CD8-positive, alpha-beta memory T cell (primary cell): ENCODE measurements at regions not wholly inside any gene's neighbourhood (a gene's known extent, or its start where the extent isn't known, plus 50 kb on each side); places are given as distances from the start of the nearest gene placed in this dataset.

Experiments used
- CTCF ChIA-PET: fragments of 350-600 bp; sonication (Branson Sonifier 250); formaldehyde crosslinking; loops from one replicate; lab custom pipeline; 2021; ENCODE audit warnings: antibody characterized with exemption; lab: Charles Lee
- POLR2A ChIA-PET: fragments of 350-600 bp; sonication (Branson Sonifier 250); formaldehyde crosslinking; loops from one replicate; lab custom pipeline; 2021; ENCODE audit warnings: antibody characterized with exemption; lab: Charles Lee
- DNase-seq, 5 donors: peaks; one replicate each; pipeline versions ENCODE4 v3.0.0 to v3.0.0-alpha.2; 2020 to 2022; ENCODE audit warnings: mixed read lengths in 1 of 5
- H3K27ac ChIP-seq: one replicate; pipeline ENCODE4 v1.7.0; 2013; ENCODE audit warnings: low read depth, mild to moderate bottlenecking, low read length, moderate library complexity
- H3K27me3 ChIP-seq: 2 replicates; pipeline ENCODE4 v1.7.0; 2013; ENCODE audit warnings: low read length, mild to moderate bottlenecking; ENCODE audit not compliant: insufficient read depth, poor library complexity, severe bottlenecking
- H3K36me3 ChIP-seq: 2 replicates; pipeline ENCODE4 v1.7.0; 2013; ENCODE audit warnings: mild to moderate bottlenecking, low read length, moderate library complexity; ENCODE audit not compliant: insufficient read depth
- H3K4me1 ChIP-seq: 2 replicates; pipeline ENCODE4 v1.7.0; 2013; ENCODE audit warnings: mild to moderate bottlenecking, low read length, moderate library complexity; ENCODE audit not compliant: insufficient read depth
- H3K4me3 ChIP-seq: 2 replicates; pipeline ENCODE4 v1.7.0; 2013; ENCODE audit warnings: mild to moderate bottlenecking, low read length
- H3K9me3 ChIP-seq: 2 replicates; pipeline ENCODE4 v1.7.0; 2013; ENCODE audit warnings: mild to moderate bottlenecking, low read length
- H3K27ac Mint-ChIP-seq, 8 donors: one replicate each; pipeline ENCODE4 v1.8.0; 2020 to 2021; ENCODE audit warnings: mixed read lengths in 8 of 8, mild to moderate bottlenecking in 6 of 8, inconsistent platforms in 3 of 8, moderate library complexity in 3 of 8
- H3K27me3 Mint-ChIP-seq, 2 donors: one replicate each; pipeline ENCODE4 v1.8.0; 2020 to 2021; ENCODE audit warnings: mixed read lengths in 2 of 2, mild to moderate bottlenecking in 1 of 2, moderate library complexity in 1 of 2
- H3K36me3 Mint-ChIP-seq, 3 donors: one replicate each; pipeline ENCODE4 v1.8.0; 2020 to 2021; ENCODE audit warnings: mixed read lengths in 3 of 3, inconsistent platforms in 1 of 3, mild to moderate bottlenecking in 1 of 3
- H3K4me1 Mint-ChIP-seq, 3 donors: one replicate each; pipeline ENCODE4 v1.8.0; 2020 to 2021; ENCODE audit warnings: mixed read lengths in 3 of 3, inconsistent platforms in 1 of 3, mild to moderate bottlenecking in 1 of 3
- H3K4me3 Mint-ChIP-seq, 7 donors: one replicate each; pipeline ENCODE4 v1.8.0; 2020 to 2021; ENCODE audit warnings: mixed read lengths in 7 of 7, mild to moderate bottlenecking in 6 of 7, moderate library complexity in 4 of 7, inconsistent platforms in 2 of 7
- H3K9me3 Mint-ChIP-seq, 5 donors: one replicate each; pipeline ENCODE4 v1.8.0; 2020 to 2022; ENCODE audit warnings: mixed read lengths in 5 of 5, mild to moderate bottlenecking in 3 of 5, moderate library complexity in 2 of 5, inconsistent platforms in 1 of 5

DNA sequence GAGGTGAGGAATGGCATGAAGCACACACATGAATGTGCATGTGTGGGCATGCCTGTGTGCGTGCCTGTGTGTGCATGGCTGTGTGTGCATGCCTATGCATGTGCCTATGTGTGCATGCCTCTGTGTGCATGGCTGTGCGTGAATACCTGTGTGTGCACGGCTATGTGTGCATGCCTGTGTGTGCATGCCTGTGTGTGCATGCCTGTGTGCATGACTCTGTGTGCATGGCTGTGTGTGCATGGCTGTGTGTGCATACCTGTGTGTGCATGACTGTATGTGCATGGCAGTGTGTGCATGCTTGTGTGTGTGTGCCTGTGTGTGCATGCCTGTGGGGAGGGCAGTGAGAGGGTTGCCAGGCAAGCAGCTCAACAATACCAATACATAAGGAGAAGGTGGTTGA is 276.5 kb upstream of the ERCC4 start:
- no peaks in the 10 kb centered on the region for H3K36me3 ChIP-seq
- Mint-ChIP-seq H3K4me1 (no peaks in the 10 kb centered on the region), H3K27me3 (peaks cover 0 to 2% of the 10 kb centered on the region in 2 donors), H3K27ac (no peak overlapping the region), H3K36me3 (no peaks in the 10 kb centered on the region), H3K9me3 (peaks cover 0 to 7% (median 2%) of the 10 kb centered on the region in 5 donors), H3K4me3 (no peak overlapping the region)
- H3K27me3 ChIP-seq = no peaks in the 10 kb centered on the region
- no peak for DNase-seq
- ChIA-PET POLR2A (no interaction called here), CTCF (no interaction called here)
- H3K9me3 ChIP-seq = no peaks in the 10 kb centered on the region
- no peak overlapping the region for H3K27ac ChIP-seq
- H3K4me1 ChIP-seq = no peaks in the 10 kb centered on the region
- H3K4me3 ChIP-seq = no peak overlapping the region

DNA sequence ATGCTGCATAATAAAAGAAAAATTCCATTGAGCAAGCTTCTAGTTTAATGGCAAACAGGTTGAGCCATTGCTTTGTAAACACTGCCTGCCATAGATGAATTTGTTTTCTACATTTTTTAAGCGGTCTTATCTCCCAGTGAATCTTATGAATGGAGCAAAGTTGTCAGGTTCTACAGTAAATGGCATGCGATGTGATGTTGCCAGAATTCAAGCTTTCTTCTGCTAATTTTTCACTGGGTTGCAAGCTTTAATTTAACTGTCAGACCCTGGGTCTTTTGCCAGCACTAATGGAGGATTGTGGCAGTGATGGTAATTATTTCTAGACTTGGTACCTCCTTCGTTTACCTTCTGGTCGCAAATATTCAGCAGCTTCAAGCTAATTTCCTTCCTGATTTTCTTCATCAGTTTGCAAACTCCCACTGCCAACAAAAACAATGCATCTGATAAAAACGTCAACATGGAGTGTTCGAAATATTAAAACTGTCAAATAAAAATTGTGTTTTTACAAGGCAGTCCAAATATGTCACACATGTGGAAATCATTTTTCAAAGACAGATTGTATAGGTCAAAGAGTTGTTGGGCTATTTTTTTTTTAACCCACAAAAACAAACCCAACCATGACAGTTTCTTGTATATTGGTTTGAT is 274.2 kb upstream of the ERCC4 start:
- peaks cover 0 to 7% (median under 1%) of the 10 kb centered on the region in 5 donors for H3K9me3 Mint-ChIP-seq
- H3K27me3 Mint-ChIP-seq = peaks cover 0 to 2% of the 10 kb centered on the region in 2 donors
- Histone ChIP-seq H3K27ac (no peak overlapping the region), H3K4me1 (no peaks in the 10 kb centered on the region), H3K4me3 (no peak overlapping the region), H3K36me3 (no peaks in the 10 kb centered on the region), H3K9me3 (no peaks in the 10 kb centered on the region), H3K27me3 (no peaks in the 10 kb centered on the region)
- H3K4me1 Mint-ChIP-seq = no peaks in the 10 kb centered on the region
- DNase-seq = no peak
- POLR2A ChIA-PET = no interaction called here
- H3K27ac Mint-ChIP-seq = no peak overlapping the region
- H3K36me3 Mint-ChIP-seq = no peaks in the 10 kb centered on the region
- CTCF ChIA-PET = no interaction called here
- H3K4me3 Mint-ChIP-seq = no peak overlapping the region

DNA sequence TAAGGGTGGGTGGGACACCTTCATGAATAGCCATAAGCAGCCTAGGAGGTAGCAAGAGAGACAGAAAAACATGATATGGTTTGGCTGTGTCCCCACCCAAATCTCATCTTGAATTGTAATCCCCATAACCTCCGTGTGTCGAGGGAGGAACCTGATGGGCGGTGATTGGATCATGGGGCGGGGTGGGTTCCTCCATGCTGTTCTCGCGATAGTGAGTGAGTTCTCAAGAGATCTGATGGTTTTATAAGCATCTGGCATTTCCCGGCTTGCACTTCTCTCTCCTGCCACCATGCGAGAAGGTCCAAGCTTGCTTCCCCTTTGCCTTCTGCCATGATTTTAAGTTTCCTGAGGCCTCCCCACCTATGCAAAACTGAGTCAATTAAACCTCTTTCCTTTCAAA is 259.1 kb upstream of the ERCC4 start:
- ChIA-PET CTCF (no interaction called here), POLR2A (no interaction called here)
- peaks cover 0 to 2% (median 0%) of the 10 kb centered on the region in 3 donors for H3K36me3 Mint-ChIP-seq
- no peak overlapping the region for H3K27ac Mint-ChIP-seq
- no peak for DNase-seq
- no peaks in the 10 kb centered on the region for H3K9me3 Mint-ChIP-seq
- H3K27me3 Mint-ChIP-seq = peaks cover 0 to 1% of the 10 kb centered on the region in 2 donors
- Histone ChIP-seq H3K27ac (no peak overlapping the region), H3K4me1 (no peaks in the 10 kb centered on the region), H3K9me3 (no peaks in the 10 kb centered on the region), H3K36me3 (no peaks in the 10 kb centered on the region), H3K4me3 (no peak overlapping the region), H3K27me3 (no peaks in the 10 kb centered on the region)
- no peak overlapping the region for H3K4me3 Mint-ChIP-seq
- no peaks in the 10 kb centered on the region for H3K4me1 Mint-ChIP-seq

DNA sequence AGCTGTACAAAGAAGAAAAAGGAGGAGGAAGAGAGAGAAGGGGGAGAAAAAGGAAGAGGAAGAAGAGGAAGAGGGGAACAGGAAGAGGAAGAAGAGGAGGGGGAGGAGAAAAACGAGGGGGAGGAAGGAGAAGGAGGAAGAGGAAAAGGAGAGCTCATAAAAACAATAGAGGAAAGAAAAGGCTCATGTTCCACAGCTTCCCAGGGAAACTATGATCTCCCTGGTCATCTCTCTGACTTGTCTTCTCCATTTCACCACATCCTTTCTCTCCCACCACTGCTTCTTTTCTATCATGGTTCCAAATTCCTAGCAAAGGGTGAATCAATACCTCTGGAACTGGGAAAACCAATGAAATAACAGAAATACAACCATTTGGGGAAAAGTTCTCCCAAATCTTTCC is 254.1 kb upstream of the ERCC4 start:
- Histone ChIP-seq H3K27me3 (no peaks in the 10 kb centered on the region), H3K36me3 (no peaks in the 10 kb centered on the region), H3K4me1 (no peaks in the 10 kb centered on the region), H3K27ac (no peak overlapping the region), H3K4me3 (no peak overlapping the region), H3K9me3 (no peaks in the 10 kb centered on the region)
- H3K4me1 Mint-ChIP-seq = no peaks in the 10 kb centered on the region
- H3K27ac Mint-ChIP-seq = no peak overlapping the region
- H3K4me3 Mint-ChIP-seq = no peak overlapping the region
- DNase-seq = no peak
- peaks cover 0 to 3% of the 10 kb centered on the region in 2 donors for H3K27me3 Mint-ChIP-seq
- peaks cover 0 to 2% (median 0%) of the 10 kb centered on the region in 3 donors for H3K36me3 Mint-ChIP-seq
- POLR2A ChIA-PET = no interaction called here
- CTCF ChIA-PET = no interaction called here
- H3K9me3 Mint-ChIP-seq = peaks cover 0 to 5% (median 0%) of the 10 kb centered on the region in 5 donors

DNA sequence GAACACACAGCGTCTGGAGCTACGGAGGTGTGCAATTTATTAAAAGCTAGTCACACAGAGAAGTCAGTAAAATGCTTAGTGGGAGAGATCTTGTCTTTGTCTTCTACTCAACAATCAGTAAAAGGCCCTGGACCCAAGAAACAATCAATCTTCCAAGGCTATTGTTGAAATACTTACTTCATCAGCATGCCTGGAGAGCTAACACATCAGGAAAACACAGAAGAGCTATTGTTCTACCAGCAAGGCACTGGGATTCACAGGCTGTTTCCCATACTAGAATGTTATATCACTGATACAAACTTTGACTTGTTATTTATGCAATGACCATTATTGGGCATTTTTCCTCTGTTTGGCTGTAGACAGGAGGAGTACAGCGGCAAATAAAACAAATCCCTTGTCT is 247.8 kb upstream of the ERCC4 start:
- Mint-ChIP-seq H3K4me3 (no peak overlapping the region), H3K4me1 (no peaks in the 10 kb centered on the region), H3K9me3 (peaks cover 0 to 8% (median 3%) of the 10 kb centered on the region in 5 donors), H3K27me3 (peaks cover 0 to 3% of the 10 kb centered on the region in 2 donors), H3K27ac (no peak overlapping the region), H3K36me3 (no peaks in the 10 kb centered on the region)
- Histone ChIP-seq H3K4me1 (no peaks in the 10 kb centered on the region), H3K9me3 (no peaks in the 10 kb centered on the region), H3K27ac (no peak overlapping the region), H3K36me3 (no peaks in the 10 kb centered on the region), H3K27me3 (no peaks in the 10 kb centered on the region), H3K4me3 (no peak overlapping the region)
- no peak for DNase-seq
- ChIA-PET POLR2A (no interaction called here), CTCF (no interaction called here)

DNA sequence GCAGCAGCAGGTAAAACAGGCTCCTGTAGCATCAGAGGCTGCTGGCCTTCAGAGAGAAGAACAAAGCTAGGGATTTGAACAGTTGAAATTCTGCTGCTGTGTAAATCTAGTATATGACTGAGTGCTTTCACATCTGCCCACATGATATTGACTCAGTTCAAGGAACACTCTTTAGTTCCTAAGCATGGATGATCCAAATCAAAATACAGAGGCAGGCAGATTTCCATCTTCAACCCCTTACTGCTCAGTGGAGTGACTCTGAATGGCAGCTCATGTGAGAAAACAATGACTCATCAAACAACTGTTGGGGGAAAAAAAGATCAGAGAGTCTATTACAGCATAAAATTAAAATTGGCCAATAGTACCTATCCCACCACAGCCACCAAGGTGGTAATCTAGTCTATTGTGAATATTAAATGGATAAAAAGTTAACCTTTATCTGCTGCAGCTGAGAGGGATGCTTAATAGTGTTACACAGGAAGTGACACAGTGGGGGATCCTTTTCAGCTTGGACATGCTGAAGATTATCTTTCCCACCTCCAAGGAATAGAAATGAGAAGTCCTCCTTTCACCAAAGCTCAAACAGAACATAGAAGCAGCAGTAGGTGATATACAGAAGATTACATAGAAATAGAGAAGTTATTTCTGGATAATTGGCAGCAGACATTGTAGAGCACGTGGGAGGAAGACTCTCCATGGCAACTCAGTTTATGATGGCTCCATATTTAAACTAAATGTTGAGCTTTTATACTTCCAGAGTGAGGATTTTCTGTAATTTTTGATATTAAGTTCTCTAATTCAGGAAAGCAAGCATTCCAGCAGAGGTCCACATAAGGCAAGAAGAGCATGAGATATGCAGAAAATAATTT is 239.7 kb upstream of the ERCC4 start:
- Mint-ChIP-seq H3K4me1 (no peaks in the 10 kb centered on the region), H3K4me3 (no peak overlapping the region), H3K27me3 (no peaks in the 10 kb centered on the region), H3K9me3 (peaks cover 0 to 7% (median 6%) of the 10 kb centered on the region in 5 donors), H3K27ac (no peak overlapping the region), H3K36me3 (no peaks in the 10 kb centered on the region)
- CTCF ChIA-PET = no interaction called here
- Histone ChIP-seq H3K27ac (no peak overlapping the region), H3K4me3 (no peak overlapping the region), H3K36me3 (no peaks in the 10 kb centered on the region), H3K4me1 (no peaks in the 10 kb centered on the region), H3K27me3 (no peaks in the 10 kb centered on the region), H3K9me3 (no peaks in the 10 kb centered on the region)
- POLR2A ChIA-PET = no interaction called here
- DNase-seq = no peak

DNA sequence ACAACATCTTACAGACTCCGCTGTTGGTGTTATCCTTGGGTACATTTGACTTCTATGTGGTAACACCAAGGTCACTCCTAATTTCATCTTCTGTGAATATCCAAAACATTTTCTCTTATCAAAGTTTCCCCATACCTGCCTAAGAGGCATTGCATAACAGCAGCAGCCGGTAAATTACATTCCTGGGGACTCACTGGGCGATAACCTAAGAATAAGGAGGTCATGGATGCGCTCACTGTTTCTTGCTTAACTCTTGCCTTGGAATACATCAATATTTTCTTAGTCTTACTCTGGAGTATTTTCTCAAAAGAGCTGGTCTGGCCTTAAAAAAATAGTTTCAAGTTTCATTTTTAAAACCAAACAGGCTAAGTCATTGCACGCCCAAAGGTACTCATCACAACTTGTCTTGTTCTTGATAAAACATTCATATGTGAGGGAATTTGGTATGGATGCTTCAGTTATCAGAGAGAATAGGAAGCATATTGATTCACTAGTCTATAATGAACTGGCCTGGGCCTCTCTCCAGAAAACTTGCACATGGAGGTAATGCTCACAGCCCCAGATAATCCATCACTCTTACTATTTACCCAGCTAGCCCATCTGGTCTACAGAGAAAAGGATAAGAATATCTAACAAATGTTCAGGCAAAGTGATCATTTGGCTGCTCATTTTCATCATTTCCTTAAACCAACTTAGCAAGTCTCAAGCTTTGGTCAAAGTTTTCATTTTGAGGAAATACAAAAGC is 235.0 kb upstream of the ERCC4 start:
- H3K36me3 ChIP-seq = no peaks in the 10 kb centered on the region
- H3K27me3 Mint-ChIP-seq = peaks cover 0 to 3% of the 10 kb centered on the region in 2 donors
- no peak overlapping the region for H3K27ac ChIP-seq
- H3K27ac Mint-ChIP-seq = no peak overlapping the region
- no peak overlapping the region for H3K4me3 ChIP-seq
- ChIA-PET CTCF (no interaction called here), POLR2A (no interaction called here)
- H3K36me3 Mint-ChIP-seq = no peaks in the 10 kb centered on the region
- H3K4me3 Mint-ChIP-seq = no peak overlapping the region
- DNase-seq = no peak
- no peaks in the 10 kb centered on the region for H3K9me3 Mint-ChIP-seq
- H3K27me3 ChIP-seq = no peaks in the 10 kb centered on the region
- no peaks in the 10 kb centered on the region for H3K9me3 ChIP-seq
- no peaks in the 10 kb centered on the region for H3K4me1 Mint-ChIP-seq
- no peaks in the 10 kb centered on the region for H3K4me1 ChIP-seq

DNA sequence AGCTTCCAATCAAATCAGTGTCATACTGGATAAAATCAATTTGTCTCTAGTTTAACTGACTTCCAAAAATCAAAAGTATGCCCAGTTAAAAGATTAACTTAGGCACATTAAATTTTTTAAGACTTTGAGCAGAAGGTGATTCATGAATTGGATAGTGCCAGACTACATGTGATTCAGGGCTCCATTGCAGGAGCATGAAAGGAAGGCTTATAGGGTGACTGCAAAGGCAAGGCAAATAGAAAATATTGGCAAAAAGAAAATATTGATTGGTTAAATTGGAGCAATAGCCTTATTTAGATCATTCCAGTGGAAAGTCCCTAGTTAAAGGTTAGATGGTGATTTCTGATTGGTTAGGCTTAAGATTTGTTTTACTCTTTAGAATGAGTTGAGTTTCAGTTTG is 223.9 kb upstream of the ERCC4 start:
- POLR2A ChIA-PET = no interaction called here
- Histone ChIP-seq H3K9me3 (no peaks in the 10 kb centered on the region), H3K4me1 (no peaks in the 10 kb centered on the region), H3K4me3 (no peak overlapping the region), H3K36me3 (no peaks in the 10 kb centered on the region), H3K27me3 (no peaks in the 10 kb centered on the region), H3K27ac (no peak overlapping the region)
- no peaks in the 10 kb centered on the region for H3K4me1 Mint-ChIP-seq
- CTCF ChIA-PET = no interaction called here
- no peak overlapping the region for H3K4me3 Mint-ChIP-seq
- no peak overlapping the region for H3K27ac Mint-ChIP-seq
- no peak for DNase-seq
- H3K36me3 Mint-ChIP-seq = no peaks in the 10 kb centered on the region
- H3K27me3 Mint-ChIP-seq = peaks cover 0 to 2% of the 10 kb centered on the region in 2 donors
- peaks cover 19 to 25% (median 24%) of the 10 kb centered on the region in 5 donors for H3K9me3 Mint-ChIP-seq
